GM12878 (cell line): ENCODE measurements at regions not wholly inside any gene's neighbourhood (a gene's known extent, or its start where the extent isn't known, plus 50 kb on each side); places are given as distances from the start of the nearest gene placed in this dataset.

ENCODE experiments used
- ATAC-seq: fragments of 200-7000 bp; cut with Tn5 transposase; 3 replicates; pipeline ENCODE4 v1.9.1; 2020; ENCODE audit warnings: mild to moderate bottlenecking, moderate library complexity
- BruUV-seq: library from RNA; stranded (reverse); fragments of 400-500 nt; replicated peaks from 2 replicates; lab custom pipeline; 2021; lab: Mats Ljungman, UMichigan
- CTCF ChIA-PET: fragments of 300-600 bp; sonication (Branson Sonifier 250); formaldehyde crosslinking; extraction: SDS; loops from one replicate; lab custom pipeline; 2021; ENCODE audit warnings: inconsistent platforms; lab: Yijun Ruan, JAX
- POLR2A ChIA-PET: fragments of 350-600 bp; formaldehyde crosslinking; extraction: SDS; loops from one replicate; lab custom pipeline; 2021; ENCODE audit warnings: inconsistent platforms; lab: Charles Lee
- RAD21 ChIA-PET: fragments of 300-600 bp; sonication (Branson Sonifier 250); formaldehyde crosslinking; loops from one replicate; lab custom pipeline; 2023; ENCODE audit warnings: antibody characterized with exemption; ENCODE audit not compliant: unreplicated experiment; lab: Charles Lee
- SMC1A ChIA-PET: fragments of 300-600 bp; sonication (Branson Sonifier 250); formaldehyde crosslinking; loops from one replicate; lab custom pipeline; 2023; ENCODE audit not compliant: unreplicated experiment, uncharacterized antibody; lab: Charles Lee
- DNase-seq: peaks from one replicate; pipeline ENCODE4 v3.0.0-alpha.2; 2011; ENCODE audit warnings: low read depth, low spot score
- FAIRE-seq: peaks from 3 replicates; lab custom pipeline; 2011; peaks lifted over from hg19 to GRCh38; lab: Jason Lieb, UNC
- H2AFZ ChIP-seq: 2 replicates; pipeline ENCODE4 v1.6.0; 2011; ENCODE audit warnings: low read depth, low read length, control low read depth; ENCODE audit not compliant: control insufficient read depth
- H3K27ac ChIP-seq: 2 replicates; pipeline ENCODE4 v1.5.1; 2011; ENCODE audit warnings: control low read depth; ENCODE audit not compliant: control insufficient read depth, insufficient read depth
- H3K27me3 ChIP-seq, 2 experiments: replicated peaks in 1 of 2; 2 replicates each; pipeline versions ENCODE4 v1.6.0 to v1.6.1; 2011; ENCODE audit warnings: low read length in 1 of 2; ENCODE audit not compliant: control insufficient read depth in 2 of 2, insufficient read depth in 2 of 2
- H3K36me3 ChIP-seq, 2 experiments: 2 replicates each; pipeline ENCODE4 v1.5.1; 2011; ENCODE audit warnings: low read length in 1 of 2; ENCODE audit not compliant: control insufficient read depth in 2 of 2, insufficient read depth in 2 of 2
- H3K4me1 ChIP-seq: 2 replicates; pipeline ENCODE4 v1.6.1; 2011; ENCODE audit warnings: mild to moderate bottlenecking, low read length, moderate library complexity, mixed read lengths; ENCODE audit not compliant: control insufficient read depth, insufficient read depth
- H3K4me2 ChIP-seq: 2 replicates; pipeline ENCODE4 v1.6.0; 2011; ENCODE audit warnings: control low read depth; ENCODE audit not compliant: control insufficient read depth, insufficient read depth
- H3K4me3 ChIP-seq: fragments of 200-600 bp; sonication (generic); 2 replicates; pipeline ENCODE4 v1.5.1; 2016
- H3K79me2 ChIP-seq: 2 replicates; pipeline ENCODE4 v1.6.0; 2011; ENCODE audit warnings: low read length; ENCODE audit not compliant: control insufficient read depth, insufficient read depth
- H3K9ac ChIP-seq: 2 replicates; pipeline ENCODE4 v1.8.0; 2011; ENCODE audit warnings: low read length, control low read depth, mixed read lengths; ENCODE audit not compliant: control insufficient read depth, insufficient read depth
- H3K9me3 ChIP-seq: replicated peaks from 3 replicates; pipeline ENCODE4 v1.5.1; 2011; ENCODE audit warnings: mild to moderate bottlenecking, low read length; ENCODE audit not compliant: control insufficient read depth, insufficient read depth
- H4K20me1 ChIP-seq: 2 replicates; pipeline ENCODE4 v1.6.0; 2011; ENCODE audit not compliant: control insufficient read depth, insufficient read depth
- BHLHE40 ChIP-seq, 2 experiments: fragments of 450-650 bp in 1 of 2; IDR thresholded peaks; 2 replicates each; pipeline ENCODE4 v1.6.1; 2011 to 2017; ENCODE audit warnings: low read depth in 2 of 2, borderline replicate concordance in 1 of 2, improper control_type of control experiment in 1 of 2, low read length in 1 of 2, mild to moderate bottlenecking in 1 of 2
- CBFB ChIP-seq: IDR thresholded peaks from 2 replicates; pipeline ENCODE4 v1.6.1; 2016; ENCODE audit warnings: antibody characterized with exemption, low read depth
- CREB1 ChIP-seq: IDR thresholded peaks from 2 replicates; pipeline ENCODE4 v1.6.1; 2012; ENCODE audit warnings: low read depth, mild to moderate bottlenecking, inconsistent platforms
- JUND ChIP-seq: IDR thresholded peaks from 2 replicates; pipeline ENCODE4 v1.6.1; 2012; ENCODE audit warnings: low read depth, mild to moderate bottlenecking, low read length, improper control_type of control experiment, moderate library complexity
- MTA3 ChIP-seq: IDR thresholded peaks from 2 replicates; pipeline ENCODE4 v1.6.1; 2012; ENCODE audit warnings: low read length, inconsistent platforms, borderline replicate concordance
- NFYB ChIP-seq: IDR thresholded peaks from 2 replicates; pipeline ENCODE4 v1.6.1; 2011; ENCODE audit warnings: low read depth, mild to moderate bottlenecking, low read length, improper control_type of control experiment, moderate library complexity; ENCODE audit not compliant: insufficient read depth
- PML ChIP-seq: IDR thresholded peaks from 2 replicates; pipeline ENCODE4 v1.6.1; 2012; ENCODE audit warnings: low read length, inconsistent platforms
- POLR2A ChIP-seq: IDR thresholded peaks from 2 replicates; pipeline ENCODE4 v1.6.1; 2011; ENCODE audit warnings: low read depth, mild to moderate bottlenecking, low read length
- RFX5 ChIP-seq: IDR thresholded peaks from 2 replicates; pipeline ENCODE4 v1.6.1; 2011; ENCODE audit warnings: low read depth, low read length, improper control_type of control experiment
- WGBS: methylation state at CpG from one replicate; pipeline ENCODE4 v1.1.6; 2016; ENCODE audit warnings: low lambda C conversion rate; ENCODE audit not compliant: insufficient replicate concordance, insufficient coverage; ENCODE audit errors: missing lambda C conversion rate; 5-methylcytosine and 5-hydroxymethylcytosine counted together
- in situ Hi-C: fragments of 300-500 bp; cut with MboI; formaldehyde crosslinking; loops from 9 replicates; pipeline ENCODE4 v1.14.3; 2018; ENCODE audit warnings: mixed read lengths
- intact Hi-C: fragments of 100-400 bp; cut with micrococcal nuclease; formaldehyde crosslinking; loops from one replicate; pipeline ENCODE4 v1.14.2; 2022; ENCODE audit not compliant: unreplicated experiment
- TF ChIP-seq, protein P1 (sequence below): IDR thresholded peaks from 2 replicates; pipeline ENCODE4 v1.6.1; 2011; ENCODE audit warnings: low read depth, mild to moderate bottlenecking, low read length, moderate library complexity, borderline replicate concordance; ENCODE audit errors: extremely low read depth
- TF ChIP-seq, protein P2 (sequence below): IDR thresholded peaks from 2 replicates; pipeline ENCODE4 v1.6.1; 2011; ENCODE audit warnings: low read depth, low read length, improper control_type of control experiment, borderline replicate concordance
- TF ChIP-seq, protein P3 (sequence below): fragments of 450-650 bp; IDR thresholded peaks from 2 replicates; pipeline ENCODE4 v1.6.1; 2017; ENCODE audit warnings: mild to moderate bottlenecking

DNA sequence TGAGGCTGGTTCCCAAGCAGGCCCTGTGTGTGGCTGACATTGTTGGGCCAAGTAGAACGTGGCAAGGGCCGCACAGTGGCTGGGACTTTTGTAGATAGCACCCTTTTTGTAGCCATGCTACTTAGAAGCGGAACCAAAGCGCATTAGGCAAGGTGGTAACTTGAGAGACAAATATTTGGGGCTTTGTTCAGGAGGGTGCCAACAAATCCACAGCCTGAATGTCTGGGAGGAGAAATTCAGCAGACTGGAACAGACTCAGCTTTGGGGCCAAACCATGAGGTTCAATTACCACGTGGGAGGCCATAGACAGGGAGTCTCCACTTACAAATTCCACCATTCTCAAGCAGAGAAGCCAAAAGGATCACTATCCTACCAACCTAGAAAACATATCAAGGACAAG lies 183.7 kb downstream of the RGS9 start:
- Histone ChIP-seq H2AFZ (no peak overlapping the region), H3K36me3 (no peaks in the 10 kb centered on the region), H3K4me1 (no peaks in the 10 kb centered on the region), H3K9ac (no peak overlapping the region), H3K27ac (no peak overlapping the region), H3K4me2 (no peak overlapping the region), H4K20me1 (no peaks in the 10 kb centered on the region), H3K9me3 (no peaks in the 10 kb centered on the region), H3K27me3 (no peaks in the 10 kb centered on the region), H3K4me3 (no peak overlapping the region)
- intact Hi-C loops: no loop called here
- 6% methylated on average over 5 of the region's 5 CpGs for WGBS
- no peak for ATAC-seq
- ChIA-PET SMC1A (no interaction called here), CTCF (no interaction called here)
- BruUV-seq: no TSS peak
- no peak for TF ChIP-seq BHLHE40 (IDR thresholded peaks at IDR 0.05; ENCODE audit: borderline replicate concordance in 1 of 2, low read depth in 2 of 2, low read length in 1 of 2)
- TF ChIP-seq, protein P1, sequence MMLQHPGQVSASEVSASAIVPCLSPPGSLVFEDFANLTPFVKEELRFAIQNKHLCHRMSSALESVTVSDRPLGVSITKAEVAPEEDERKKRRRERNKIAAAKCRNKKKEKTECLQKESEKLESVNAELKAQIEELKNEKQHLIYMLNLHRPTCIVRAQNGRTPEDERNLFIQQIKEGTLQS: no peak
- TF ChIP-seq, protein P2, sequence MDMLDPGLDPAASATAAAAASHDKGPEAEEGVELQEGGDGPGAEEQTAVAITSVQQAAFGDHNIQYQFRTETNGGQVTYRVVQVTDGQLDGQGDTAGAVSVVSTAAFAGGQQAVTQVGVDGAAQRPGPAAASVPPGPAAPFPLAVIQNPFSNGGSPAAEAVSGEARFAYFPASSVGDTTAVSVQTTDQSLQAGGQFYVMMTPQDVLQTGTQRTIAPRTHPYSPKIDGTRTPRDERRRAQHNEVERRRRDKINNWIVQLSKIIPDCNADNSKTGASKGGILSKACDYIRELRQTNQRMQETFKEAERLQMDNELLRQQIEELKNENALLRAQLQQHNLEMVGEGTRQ: no peak
- TF ChIP-seq RFX5: no peak
- TF ChIP-seq POLR2A: no peak
- TF ChIP-seq, protein P3, sequence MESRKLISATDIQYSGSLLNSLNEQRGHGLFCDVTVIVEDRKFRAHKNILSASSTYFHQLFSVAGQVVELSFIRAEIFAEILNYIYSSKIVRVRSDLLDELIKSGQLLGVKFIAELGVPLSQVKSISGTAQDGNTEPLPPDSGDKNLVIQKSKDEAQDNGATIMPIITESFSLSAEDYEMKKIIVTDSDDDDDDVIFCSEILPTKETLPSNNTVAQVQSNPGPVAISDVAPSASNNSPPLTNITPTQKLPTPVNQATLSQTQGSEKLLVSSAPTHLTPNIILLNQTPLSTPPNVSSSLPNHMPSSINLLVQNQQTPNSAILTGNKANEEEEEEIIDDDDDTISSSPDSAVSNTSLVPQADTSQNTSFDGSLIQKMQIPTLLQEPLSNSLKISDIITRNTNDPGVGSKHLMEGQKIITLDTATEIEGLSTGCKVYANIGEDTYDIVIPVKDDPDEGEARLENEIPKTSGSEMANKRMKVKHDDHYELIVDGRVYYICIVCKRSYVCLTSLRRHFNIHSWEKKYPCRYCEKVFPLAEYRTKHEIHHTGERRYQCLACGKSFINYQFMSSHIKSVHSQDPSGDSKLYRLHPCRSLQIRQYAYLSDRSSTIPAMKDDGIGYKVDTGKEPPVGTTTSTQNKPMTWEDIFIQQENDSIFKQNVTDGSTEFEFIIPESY: no peak
- no peak for TF ChIP-seq CBFB
- TF ChIP-seq MTA3: no peak
- no peak for TF ChIP-seq PML
- TF ChIP-seq NFYB: no peak
- no peak for TF ChIP-seq CREB1
- TF ChIP-seq JUND: no peak
- TF ChIP-seq, all 136 proteins: peak for 0
- RAD21 ChIA-PET: no interaction called here
- no peak for DNase-seq
- no peaks in the 10 kb centered on the region for H3K79me2 ChIP-seq
- no peak for FAIRE-seq
- in situ Hi-C loops: no loop called here
- POLR2A ChIA-PET: no interaction called here
